Body of pancreas (tissue), 4 donors: ENCODE measurements at regions not wholly inside any gene's neighbourhood (a gene's known extent, or its start where the extent isn't known, plus 50 kb on each side); places are given as distances from the start of the nearest gene placed in this dataset.

ENCODE experiments used
- CTCF ChIP-seq, 7 experiments: fragments of 450-650 bp in 4 of 7; fragments of 200-600 bp in 3 of 7; sonication (generic) in 3 of 7; IDR thresholded peaks; one replicate each; pipeline ENCODE4 v1.5.1; 2016 to 2019; ENCODE audit warnings: antibody characterized with exemption in 7 of 7
- POLR2A ChIP-seq, 3 donors: fragments of 450-650 bp; IDR thresholded peaks; one replicate each; pipeline ENCODE4 v1.6.1; 2016; ENCODE audit warnings: antibody characterized with exemption in 3 of 3, mild to moderate bottlenecking in 2 of 3

DNA sequence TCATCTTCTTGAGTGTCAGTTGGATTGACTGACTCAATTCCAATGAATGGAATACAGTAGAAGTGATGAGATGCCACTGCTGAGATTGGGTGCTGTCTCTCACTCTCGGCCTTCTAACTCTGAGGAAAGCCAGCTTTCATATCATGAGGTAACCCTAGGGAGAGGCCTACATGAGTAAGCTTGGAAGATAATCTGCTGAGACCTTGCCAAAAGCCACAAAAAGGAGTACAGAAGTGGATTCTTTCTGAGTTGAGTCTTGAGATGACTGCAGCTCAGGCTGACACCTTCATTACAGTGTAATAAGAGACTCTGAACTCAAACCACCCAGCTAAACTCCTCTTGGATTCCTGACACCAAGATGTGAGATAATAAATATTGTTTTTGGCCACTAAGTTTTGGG, 537.4 kb upstream of the MAGEB18 start:
- TF ChIP-seq CTCF (IDR thresholded peaks at IDR 0.05) (no peak), POLR2A (IDR thresholded peaks at IDR 0.05) (no peak)
